Mammary epithelial cell (primary cell): ENCODE measurements at regions not wholly inside any gene's neighbourhood (a gene's known extent, or its start where the extent isn't known, plus 50 kb on each side); places are given as distances from the start of the nearest gene placed in this dataset.

Source experiments
- EZH2 ChIP-seq: IDR thresholded peaks from 2 replicates; pipeline ENCODE4 v1.6.1; 2012; ENCODE audit warnings: low read length, inconsistent platforms, borderline replicate concordance
- TF ChIP-seq, protein P1 (sequence below), 2 donors: IDR thresholded peaks in 1 of 2; conservative IDR thresholded peaks in 1 of 2; 2 replicates each; pipeline ENCODE4 v1.5.1; 2011 to 2012; ENCODE audit warnings: inconsistent platforms in 2 of 2, low read length in 2 of 2, mild to moderate bottlenecking in 2 of 2, control low read depth in 1 of 2, low read depth in 1 of 2; ENCODE audit not compliant: insufficient read depth in 1 of 2; ENCODE audit errors: extremely low read depth in 1 of 2

DNA sequence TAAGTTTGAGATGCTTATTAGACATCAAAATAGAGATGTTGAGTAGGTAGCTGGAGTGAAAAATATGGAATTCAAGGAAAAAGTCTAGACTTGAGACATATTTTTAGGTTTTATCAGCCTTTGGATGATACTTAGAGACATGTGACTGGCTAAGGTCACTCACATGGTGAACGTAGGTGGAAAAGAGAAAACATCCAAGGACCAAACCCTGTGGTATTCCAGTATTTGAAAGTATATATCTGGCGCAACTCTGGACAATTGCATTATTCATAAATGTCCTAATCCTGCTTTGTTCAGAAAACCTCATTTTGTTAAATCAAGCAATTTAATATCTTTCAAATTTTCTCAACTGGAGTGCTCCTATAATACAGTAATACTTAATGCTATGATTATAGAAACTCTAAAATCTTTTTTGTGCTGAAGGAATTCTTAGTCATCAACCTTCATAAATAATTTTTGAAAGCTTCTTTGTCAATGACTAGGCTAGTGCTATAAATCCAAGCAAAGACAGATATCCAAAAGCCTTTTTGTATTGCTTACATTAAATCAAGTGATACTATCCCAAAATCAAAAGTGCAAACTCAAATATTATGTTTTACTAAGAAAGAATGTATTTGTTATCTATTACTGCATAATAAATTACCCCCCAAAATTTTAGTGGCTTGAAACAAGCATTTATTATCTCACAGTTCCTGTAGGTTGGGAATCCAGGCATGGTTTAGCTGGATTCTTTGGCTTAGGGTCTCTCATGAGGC lies 452.0 kb downstream of the ENC1 start:
- TF ChIP-seq, protein P1, sequence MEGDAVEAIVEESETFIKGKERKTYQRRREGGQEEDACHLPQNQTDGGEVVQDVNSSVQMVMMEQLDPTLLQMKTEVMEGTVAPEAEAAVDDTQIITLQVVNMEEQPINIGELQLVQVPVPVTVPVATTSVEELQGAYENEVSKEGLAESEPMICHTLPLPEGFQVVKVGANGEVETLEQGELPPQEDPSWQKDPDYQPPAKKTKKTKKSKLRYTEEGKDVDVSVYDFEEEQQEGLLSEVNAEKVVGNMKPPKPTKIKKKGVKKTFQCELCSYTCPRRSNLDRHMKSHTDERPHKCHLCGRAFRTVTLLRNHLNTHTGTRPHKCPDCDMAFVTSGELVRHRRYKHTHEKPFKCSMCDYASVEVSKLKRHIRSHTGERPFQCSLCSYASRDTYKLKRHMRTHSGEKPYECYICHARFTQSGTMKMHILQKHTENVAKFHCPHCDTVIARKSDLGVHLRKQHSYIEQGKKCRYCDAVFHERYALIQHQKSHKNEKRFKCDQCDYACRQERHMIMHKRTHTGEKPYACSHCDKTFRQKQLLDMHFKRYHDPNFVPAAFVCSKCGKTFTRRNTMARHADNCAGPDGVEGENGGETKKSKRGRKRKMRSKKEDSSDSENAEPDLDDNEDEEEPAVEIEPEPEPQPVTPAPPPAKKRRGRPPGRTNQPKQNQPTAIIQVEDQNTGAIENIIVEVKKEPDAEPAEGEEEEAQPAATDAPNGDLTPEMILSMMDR (conservative IDR thresholded peaks at IDR 0.05 in 1 of 2, IDR thresholded peaks at IDR 0.05 in 1 of 2; ENCODE audit: extremely low read depth in 1 of 2, insufficient read depth in 1 of 2, low read depth in 1 of 2, low read length in 2 of 2), result no peak
- TF ChIP-seq EZH2, result no peak
